ENCODE measurements at regions not wholly inside any gene's neighbourhood (a gene's known extent, or its start where the extent isn't known, plus 50 kb on each side); places are given as distances from the start of the nearest gene placed in this dataset.

GRCh38 chr12:25810683-25811082, 147.8 kb upstream of the RASSF8 start:
- no peaks in the 10 kb centered on the region for H3K36me3 ChIP-seq
- no peaks in the 10 kb centered on the region for H3K4me1 ChIP-seq
- H3K27me3 ChIP-seq = no peaks in the 10 kb centered on the region
- TF ChIP-seq, protein P1, sequence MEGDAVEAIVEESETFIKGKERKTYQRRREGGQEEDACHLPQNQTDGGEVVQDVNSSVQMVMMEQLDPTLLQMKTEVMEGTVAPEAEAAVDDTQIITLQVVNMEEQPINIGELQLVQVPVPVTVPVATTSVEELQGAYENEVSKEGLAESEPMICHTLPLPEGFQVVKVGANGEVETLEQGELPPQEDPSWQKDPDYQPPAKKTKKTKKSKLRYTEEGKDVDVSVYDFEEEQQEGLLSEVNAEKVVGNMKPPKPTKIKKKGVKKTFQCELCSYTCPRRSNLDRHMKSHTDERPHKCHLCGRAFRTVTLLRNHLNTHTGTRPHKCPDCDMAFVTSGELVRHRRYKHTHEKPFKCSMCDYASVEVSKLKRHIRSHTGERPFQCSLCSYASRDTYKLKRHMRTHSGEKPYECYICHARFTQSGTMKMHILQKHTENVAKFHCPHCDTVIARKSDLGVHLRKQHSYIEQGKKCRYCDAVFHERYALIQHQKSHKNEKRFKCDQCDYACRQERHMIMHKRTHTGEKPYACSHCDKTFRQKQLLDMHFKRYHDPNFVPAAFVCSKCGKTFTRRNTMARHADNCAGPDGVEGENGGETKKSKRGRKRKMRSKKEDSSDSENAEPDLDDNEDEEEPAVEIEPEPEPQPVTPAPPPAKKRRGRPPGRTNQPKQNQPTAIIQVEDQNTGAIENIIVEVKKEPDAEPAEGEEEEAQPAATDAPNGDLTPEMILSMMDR (IDR thresholded peaks at IDR 0.05; ENCODE audit: low read depth, low read length) = no peak
- no peak for DNase-seq
- no peak overlapping the region for H3K4me3 ChIP-seq (ENCODE audit: low read depth, low read length)
- no peaks in the 10 kb centered on the region; the same call in 1 of the 2 replicates for H3K9me3 ChIP-seq

- DNase-seq = no peak
- no peaks in the 10 kb centered on the region; the same call in 1 of the 2 replicates for H3K9me3 ChIP-seq
- no peaks in the 10 kb centered on the region for H3K4me1 ChIP-seq
- no peaks in the 10 kb centered on the region for H3K36me3 ChIP-seq
- TF ChIP-seq, protein P1 (IDR thresholded peaks at IDR 0.05; ENCODE audit: low read depth, low read length) = no peak
- H3K27me3 ChIP-seq = no peaks in the 10 kb centered on the region
- no peak overlapping the region for H3K4me3 ChIP-seq (ENCODE audit: low read depth, low read length)
Observed at GRCh38 chr12:25811656-25812126, 146.8 kb upstream of the RASSF8 start.

GRCh38 chr12:25812295-25812694, 146.2 kb upstream of the RASSF8 start:
- TF ChIP-seq, protein P1 (IDR thresholded peaks at IDR 0.05; ENCODE audit: low read depth, low read length) = no peak
- Histone ChIP-seq H3K4me1 (no peaks in the 10 kb centered on the region), H3K36me3 (no peaks in the 10 kb centered on the region), H3K4me3 (ENCODE audit: low read depth, low read length) (no peak overlapping the region), H3K9me3 (no peaks in the 10 kb centered on the region; the same call in 1 of the 2 replicates), H3K27me3 (no peaks in the 10 kb centered on the region)
- no peak for DNase-seq

GRCh38 chr12:25813843-25814242, 144.6 kb upstream of the RASSF8 start:
- no peak for DNase-seq
- TF ChIP-seq, protein P1 (IDR thresholded peaks at IDR 0.05; ENCODE audit: low read depth, low read length) = no peak
- Histone ChIP-seq H3K4me3 (ENCODE audit: low read depth, low read length) (no peak overlapping the region), H3K27me3 (no peaks in the 10 kb centered on the region), H3K4me1 (no peaks in the 10 kb centered on the region), H3K36me3 (no peaks in the 10 kb centered on the region), H3K9me3 (no peaks in the 10 kb centered on the region)

DNA sequence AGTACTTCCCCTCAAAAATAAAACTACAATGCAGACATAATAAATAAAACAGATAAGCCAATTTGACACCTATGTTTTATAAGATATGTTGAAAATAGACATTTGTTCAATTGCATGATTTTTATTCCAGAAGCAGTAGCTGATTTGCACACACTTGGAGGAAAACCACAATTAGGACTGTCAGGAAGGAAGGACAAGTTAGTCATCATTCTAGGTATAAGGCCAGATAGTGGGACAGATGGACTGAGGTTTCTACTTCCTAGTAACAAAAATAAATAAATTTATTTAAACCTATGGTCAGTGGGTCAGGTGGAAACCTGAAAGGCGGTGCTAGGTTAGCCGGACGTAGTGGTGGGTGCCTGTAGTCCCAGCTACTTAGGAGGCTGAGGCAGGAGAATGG, 141.8 kb upstream of the RASSF8 start:
- DNase-seq = no peak
- Histone ChIP-seq H3K27me3 (no peaks in the 10 kb centered on the region), H3K36me3 (no peaks in the 10 kb centered on the region), H3K4me1 (no peaks in the 10 kb centered on the region), H3K4me3 (ENCODE audit: low read depth, low read length) (no peak overlapping the region), H3K9me3 (no peaks in the 10 kb centered on the region)
- TF ChIP-seq, protein P1 (IDR thresholded peaks at IDR 0.05; ENCODE audit: low read depth, low read length) = no peak

GRCh38 chr12:25817166-25817565, 141.3 kb upstream of the RASSF8 start:
- H3K4me3 ChIP-seq (ENCODE audit: low read depth, low read length) = no peak overlapping the region
- H3K36me3 ChIP-seq = no peaks in the 10 kb centered on the region
- DNase-seq = no peak
- TF ChIP-seq, protein P1 (IDR thresholded peaks at IDR 0.05; ENCODE audit: low read depth, low read length) = no peak
- no peaks in the 10 kb centered on the region for H3K4me1 ChIP-seq
- no peaks in the 10 kb centered on the region for H3K27me3 ChIP-seq
- H3K9me3 ChIP-seq = no peaks in the 10 kb centered on the region
